IMR-90 (cell line): ENCODE measurements at regions not wholly inside any gene's neighbourhood (a gene's known extent, or its start where the extent isn't known, plus 50 kb on each side); places are given as distances from the start of the nearest gene placed in this dataset.

Source experiments
- ATAC-seq: fragments of 200-7000 bp; cut with Tn5 transposase; 2 replicates; pipeline ENCODE4 v1.9.1; 2020; ENCODE audit warnings: low read depth, mild to moderate bottlenecking, moderate library complexity
- BruUV-seq: library from RNA; stranded (reverse); fragments of 400-500 nt; replicated peaks from 2 replicates; lab custom pipeline; 2021; lab: Mats Ljungman, UMichigan
- CTCF ChIA-PET: fragments of 300-600 bp; formaldehyde crosslinking; extraction: SDS; loops from one replicate; lab custom pipeline; 2021; ENCODE audit warnings: antibody characterized with exemption; lab: Yijun Ruan, JAX
- POLR2A ChIA-PET: fragments of 300-600 bp; sonication (Branson Sonifier 250); formaldehyde crosslinking; loops from one replicate; lab custom pipeline; 2022; ENCODE audit warnings: antibody characterized with exemption; ENCODE audit not compliant: unreplicated experiment; lab: Charles Lee
- DNase-seq: peaks from one replicate; pipeline ENCODE4 v3.0.0; 2013
- H2AFZ ChIP-seq: replicated peaks from 2 replicates; pipeline ENCODE3; 2013; ENCODE audit warnings: low read length, mild to moderate bottlenecking; ENCODE audit not compliant: poor library complexity
- H2AK5ac ChIP-seq: 2 replicates; pipeline ENCODE4 v1.6.1; 2013; ENCODE audit warnings: low read depth, low read length, inconsistent platforms
- H2AK9ac ChIP-seq: replicated peaks from 2 replicates; pipeline ENCODE3; 2013; ENCODE audit warnings: mild to moderate bottlenecking, low read depth, low read length, moderate library complexity; ENCODE audit not compliant: poor library complexity
- H2BK120ac ChIP-seq: 2 replicates; pipeline ENCODE4 v1.6.1; 2013; ENCODE audit warnings: low read depth, low read length, inconsistent platforms
- H2BK15ac ChIP-seq: 3 replicates; pipeline ENCODE4 v1.6.1; 2013; ENCODE audit warnings: low read depth, low read length, inconsistent platforms
- H2BK20ac ChIP-seq: 2 replicates; pipeline ENCODE4 v1.6.1; 2013; ENCODE audit warnings: low read depth, mild to moderate bottlenecking, inconsistent platforms, low read length, moderate library complexity
- H2BK5ac ChIP-seq: 2 replicates; pipeline ENCODE4 v1.6.1; 2013; ENCODE audit warnings: mild to moderate bottlenecking, low read depth, low read length, inconsistent platforms; ENCODE audit not compliant: poor library complexity, severe bottlenecking
- H3K14ac ChIP-seq: replicated peaks from 2 replicates; pipeline ENCODE4 v1.6.1; 2013; ENCODE audit warnings: low read depth, low read length, inconsistent platforms
- H3K18ac ChIP-seq: 2 replicates; pipeline ENCODE4 v1.6.1; 2013; ENCODE audit warnings: low read depth, low read length, control low read depth
- H3K23ac ChIP-seq: 2 replicates; pipeline ENCODE4 v1.6.1; 2013; ENCODE audit warnings: low read depth, low read length, inconsistent platforms
- H3K27ac ChIP-seq: 2 replicates; pipeline ENCODE4 v1.5.1; 2013; ENCODE audit warnings: mild to moderate bottlenecking, control low read depth, low read length; ENCODE audit not compliant: insufficient read depth
- H3K27me3 ChIP-seq: 2 replicates; pipeline ENCODE4 v1.6.1; 2013; ENCODE audit warnings: low read length; ENCODE audit not compliant: control insufficient read depth, insufficient read depth
- H3K36me3 ChIP-seq: 2 replicates; pipeline ENCODE4 v1.6.1; 2013; ENCODE audit warnings: low read length, mixed read lengths; ENCODE audit not compliant: control insufficient read depth, insufficient read depth
- H3K4ac ChIP-seq: 2 replicates; pipeline ENCODE4 v1.6.1; 2013; ENCODE audit warnings: low read depth, low read length, inconsistent platforms
- H3K4me1 ChIP-seq: 2 replicates; pipeline ENCODE4 v1.6.1; 2013; ENCODE audit warnings: low read length, mixed read lengths; ENCODE audit not compliant: control insufficient read depth, insufficient read depth
- H3K4me2 ChIP-seq: 2 replicates; pipeline ENCODE4 v1.6.1; 2013; ENCODE audit warnings: low read depth, mild to moderate bottlenecking, control low read depth, low read length, moderate library complexity
- H3K4me3 ChIP-seq: 2 replicates; pipeline ENCODE4 v1.5.1; 2013; ENCODE audit warnings: low read depth, mild to moderate bottlenecking, control low read depth, low read length, moderate library complexity; ENCODE audit not compliant: insufficient read depth
- H3K56ac ChIP-seq: 2 replicates; pipeline ENCODE4 v1.6.1; 2013; ENCODE audit warnings: low read length, inconsistent platforms; ENCODE audit not compliant: insufficient read depth; ENCODE audit errors: extremely low read depth
- H3K79me1 ChIP-seq, 2 experiments: 2 replicates each; pipeline ENCODE4 v1.6.1; 2013; ENCODE audit warnings: low read length in 2 of 2, inconsistent platforms in 1 of 2, low read depth in 1 of 2
- H3K9ac ChIP-seq: 2 replicates; pipeline ENCODE4 v1.6.1; 2013; ENCODE audit warnings: low read depth, low read length, control low read depth
- H3K9me1 ChIP-seq: 2 replicates; pipeline ENCODE4 v1.6.1; 2013; ENCODE audit warnings: low read length, inconsistent platforms; ENCODE audit not compliant: insufficient read depth
- H3K9me3 ChIP-seq: 2 replicates; pipeline ENCODE4 v1.6.1; 2013; ENCODE audit warnings: low read length; ENCODE audit not compliant: control insufficient read depth, insufficient read depth
- H4K20me1 ChIP-seq: 2 replicates; pipeline ENCODE4 v1.6.1; 2013; ENCODE audit warnings: low read length, inconsistent platforms; ENCODE audit not compliant: insufficient read depth
- H4K5ac ChIP-seq: 2 replicates; pipeline ENCODE4 v1.6.1; 2013; ENCODE audit warnings: mild to moderate bottlenecking, low read depth, low read length, control low read depth
- H4K8ac ChIP-seq, 2 experiments: 2 replicates each; pipeline ENCODE4 v1.6.1; 2013; ENCODE audit warnings: low read depth in 2 of 2, low read length in 2 of 2, control low read depth in 1 of 2, inconsistent platforms in 1 of 2
- H4K91ac ChIP-seq: 2 replicates; pipeline ENCODE4 v1.6.1; 2013; ENCODE audit warnings: low read depth, low read length, inconsistent platforms; ENCODE audit not compliant: insufficient read depth
- MAZ ChIP-seq: IDR thresholded peaks from 2 replicates; pipeline ENCODE4 v1.6.1; 2012; ENCODE audit warnings: low read depth, mild to moderate bottlenecking, low read length, improper control_type of control experiment, moderate library complexity, borderline replicate concordance
- MXI1 ChIP-seq: IDR thresholded peaks from 2 replicates; pipeline ENCODE4 v1.6.1; 2012; ENCODE audit warnings: low read depth, mild to moderate bottlenecking, low read length, moderate library complexity, borderline replicate concordance
- POLR2A ChIP-seq: IDR thresholded peaks from 2 replicates; pipeline ENCODE4 v1.6.1; 2012; ENCODE audit warnings: mild to moderate bottlenecking, low read depth, low read length
- RCOR1 ChIP-seq: IDR thresholded peaks from 2 replicates; pipeline ENCODE4 v1.6.1; 2012; ENCODE audit warnings: mild to moderate bottlenecking, low read length, improper control_type of control experiment; ENCODE audit not compliant: insufficient replicate concordance
- WGBS, 2 experiments: methylation state at CpG; one replicate each; pipeline versions ENCODE4 v1.1.5 to v1.1.7; 2013; ENCODE audit warnings: missing lambda C conversion rate in 2 of 2; ENCODE audit not compliant: insufficient read length in 1 of 2; ENCODE audit errors: extremely low coverage in 2 of 2; 5-methylcytosine and 5-hydroxymethylcytosine counted together
- dilution Hi-C: fragments of 300-500 bp; cut with HindIII; formaldehyde crosslinking; loops from one replicate; pipeline ENCODE4 v1.14.3; 2018; ENCODE audit warnings: low sequenced_read_pairs; ENCODE audit not compliant: unreplicated experiment
- in situ Hi-C: fragments of 300-500 bp; cut with MboI; formaldehyde crosslinking; loops from 3 replicates; pipeline ENCODE4 v1.14.3; 2019; ENCODE audit warnings: low sequenced_read_pairs, inconsistent platforms, mixed read lengths
- intact Hi-C: fragments of 100-400 bp; cut with micrococcal nuclease; formaldehyde crosslinking; loops from 2 replicates; pipeline ENCODE4 v1.10.0; 2022
- TF ChIP-seq, protein P1 (sequence below): conservative IDR thresholded peaks from 2 replicates; pipeline ENCODE4 v1.5.1; 2012; ENCODE audit warnings: mild to moderate bottlenecking, low read depth, low read length, improper control_type of control experiment

DNA sequence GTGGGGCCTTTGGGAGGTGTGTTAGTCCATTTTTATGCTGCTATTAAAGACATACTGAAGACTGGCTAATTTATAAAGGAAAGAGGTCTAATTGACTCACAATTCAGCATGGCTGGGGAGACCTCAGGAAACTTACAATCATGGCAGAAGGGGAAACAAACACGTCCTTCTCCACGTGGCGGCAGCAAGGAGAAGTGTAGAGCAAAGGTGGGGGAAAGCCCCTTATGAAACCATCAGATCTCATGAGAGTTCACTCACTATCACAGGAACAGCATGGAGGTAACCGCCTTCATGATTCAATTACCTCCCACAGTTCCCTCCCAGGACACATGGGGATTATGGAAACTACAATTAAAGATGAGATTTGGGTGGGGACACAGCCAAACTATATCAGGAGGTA lies 187.1 kb upstream of the OSR1 start:
- intact Hi-C loops = no loop called here

More for the DNA sequence above, 187.1 kb upstream of the OSR1 start:
- Histone ChIP-seq H3K27me3 (peaks cover 5% of the 10 kb centered on the region), H2BK5ac (no peak overlapping the region), H3K4me3 (no peak overlapping the region), H2AK9ac (no peak overlapping the region), H3K56ac (no peak overlapping the region), H4K20me1 (no peaks in the 10 kb centered on the region), H3K36me3 (no peaks in the 10 kb centered on the region), H3K9ac (no peak overlapping the region), H3K23ac (no peak overlapping the region), H3K14ac (no peak overlapping the region), H2BK20ac (no peak overlapping the region), H3K79me1 (no peaks in the 10 kb centered on the region), H4K5ac (no peak overlapping the region), H3K27ac (no peak overlapping the region), H3K18ac (no peak overlapping the region), H2BK15ac (no peak overlapping the region), H3K9me1 (no peaks in the 10 kb centered on the region), H3K4me1 (peaks cover 4% of the 10 kb centered on the region), H3K9me3 (no peaks in the 10 kb centered on the region), H2AFZ (no peak overlapping the region), H4K91ac (no peak overlapping the region), H2AK5ac (no peak overlapping the region), H4K8ac (no peak overlapping the region), H3K4ac (no peak overlapping the region), H3K4me2 (no peak overlapping the region), H2BK120ac (no peak overlapping the region)
- CTCF ChIA-PET = no interaction called here
- POLR2A ChIA-PET = no interaction called here
- dilution Hi-C loops (no loop called here), in situ Hi-C loops (no loop called here)
- ATAC-seq = no peak
- TF ChIP-seq POLR2A (no peak), MXI1 (no peak), RCOR1 (no peak), MAZ (no peak)
- TF ChIP-seq, protein P1, sequence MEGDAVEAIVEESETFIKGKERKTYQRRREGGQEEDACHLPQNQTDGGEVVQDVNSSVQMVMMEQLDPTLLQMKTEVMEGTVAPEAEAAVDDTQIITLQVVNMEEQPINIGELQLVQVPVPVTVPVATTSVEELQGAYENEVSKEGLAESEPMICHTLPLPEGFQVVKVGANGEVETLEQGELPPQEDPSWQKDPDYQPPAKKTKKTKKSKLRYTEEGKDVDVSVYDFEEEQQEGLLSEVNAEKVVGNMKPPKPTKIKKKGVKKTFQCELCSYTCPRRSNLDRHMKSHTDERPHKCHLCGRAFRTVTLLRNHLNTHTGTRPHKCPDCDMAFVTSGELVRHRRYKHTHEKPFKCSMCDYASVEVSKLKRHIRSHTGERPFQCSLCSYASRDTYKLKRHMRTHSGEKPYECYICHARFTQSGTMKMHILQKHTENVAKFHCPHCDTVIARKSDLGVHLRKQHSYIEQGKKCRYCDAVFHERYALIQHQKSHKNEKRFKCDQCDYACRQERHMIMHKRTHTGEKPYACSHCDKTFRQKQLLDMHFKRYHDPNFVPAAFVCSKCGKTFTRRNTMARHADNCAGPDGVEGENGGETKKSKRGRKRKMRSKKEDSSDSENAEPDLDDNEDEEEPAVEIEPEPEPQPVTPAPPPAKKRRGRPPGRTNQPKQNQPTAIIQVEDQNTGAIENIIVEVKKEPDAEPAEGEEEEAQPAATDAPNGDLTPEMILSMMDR = no peak
- DNase-seq = no peak
- no CpG with 5 or more reads among the region's 4 CpGs for WGBS, 2 experiments
- BruUV-seq = no TSS peak
